ENCODE measurements at regions not wholly inside any gene's neighbourhood (a gene's known extent, or its start where the extent isn't known, plus 50 kb on each side); places are given as distances from the start of the nearest gene placed in this dataset.

DNA sequence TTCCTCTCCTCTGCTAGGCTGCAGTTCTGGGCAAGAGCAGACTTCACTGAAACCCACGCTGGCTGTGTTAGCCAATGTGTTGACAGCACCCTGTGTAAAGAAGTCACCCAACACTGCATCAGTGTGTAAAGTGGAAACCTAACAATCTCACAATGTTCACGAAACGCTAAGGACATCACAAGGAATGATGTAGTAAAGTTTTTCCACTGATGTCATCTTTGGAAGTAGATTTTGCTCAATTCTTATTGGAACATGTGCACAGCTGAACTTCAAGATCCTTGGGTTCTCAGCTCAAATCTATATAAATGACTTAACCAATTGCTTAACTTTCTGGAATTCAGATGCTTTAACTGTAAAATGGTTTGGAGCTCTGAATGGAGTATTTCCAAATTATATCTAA is 1112.5 kb downstream of the TSN start:
- no peak overlapping the region for H3K4me3 ChIP-seq (ENCODE audit: control insufficient read depth, low read depth, low read length)
- no peak for DNase-seq (ENCODE audit: low read depth)
- TF ChIP-seq, protein P1, sequence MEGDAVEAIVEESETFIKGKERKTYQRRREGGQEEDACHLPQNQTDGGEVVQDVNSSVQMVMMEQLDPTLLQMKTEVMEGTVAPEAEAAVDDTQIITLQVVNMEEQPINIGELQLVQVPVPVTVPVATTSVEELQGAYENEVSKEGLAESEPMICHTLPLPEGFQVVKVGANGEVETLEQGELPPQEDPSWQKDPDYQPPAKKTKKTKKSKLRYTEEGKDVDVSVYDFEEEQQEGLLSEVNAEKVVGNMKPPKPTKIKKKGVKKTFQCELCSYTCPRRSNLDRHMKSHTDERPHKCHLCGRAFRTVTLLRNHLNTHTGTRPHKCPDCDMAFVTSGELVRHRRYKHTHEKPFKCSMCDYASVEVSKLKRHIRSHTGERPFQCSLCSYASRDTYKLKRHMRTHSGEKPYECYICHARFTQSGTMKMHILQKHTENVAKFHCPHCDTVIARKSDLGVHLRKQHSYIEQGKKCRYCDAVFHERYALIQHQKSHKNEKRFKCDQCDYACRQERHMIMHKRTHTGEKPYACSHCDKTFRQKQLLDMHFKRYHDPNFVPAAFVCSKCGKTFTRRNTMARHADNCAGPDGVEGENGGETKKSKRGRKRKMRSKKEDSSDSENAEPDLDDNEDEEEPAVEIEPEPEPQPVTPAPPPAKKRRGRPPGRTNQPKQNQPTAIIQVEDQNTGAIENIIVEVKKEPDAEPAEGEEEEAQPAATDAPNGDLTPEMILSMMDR (conservative IDR thresholded peaks at IDR 0.05; ENCODE audit: control insufficient read depth, insufficient read depth, low read depth, low read length): no peak

DNA sequence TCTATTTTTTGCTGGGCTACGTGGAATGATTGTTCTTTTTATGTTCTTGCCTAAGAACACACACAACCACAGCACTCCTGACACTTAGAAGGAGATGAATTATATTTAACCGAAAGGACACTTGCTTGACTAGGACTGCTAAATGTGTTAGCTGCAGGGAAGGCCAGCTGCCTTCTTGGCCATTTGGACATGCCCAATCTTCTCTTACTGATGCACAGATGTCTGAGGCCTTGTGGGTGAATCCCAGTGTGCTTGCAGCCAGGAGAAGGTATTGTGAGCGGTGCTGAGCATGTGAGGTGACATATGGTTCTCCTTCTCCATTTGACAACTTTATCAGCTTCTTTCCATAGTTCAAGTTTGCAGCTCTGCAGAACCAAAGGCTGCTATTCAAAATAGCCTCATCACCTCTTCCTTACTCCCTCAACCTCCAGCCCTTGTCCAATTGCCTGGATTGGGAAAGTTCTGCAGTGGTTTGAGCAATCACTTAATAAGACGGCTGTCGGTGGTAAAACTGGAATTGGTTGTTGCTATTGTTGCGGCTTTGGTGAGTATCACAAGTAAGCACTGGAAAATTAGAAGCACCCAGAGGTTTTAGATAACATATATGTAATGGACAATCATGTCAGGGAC is 1113.3 kb downstream of the TSN start:
- no peak for DNase-seq (ENCODE audit: low read depth)
- no peak overlapping the region for H3K4me3 ChIP-seq (ENCODE audit: control insufficient read depth, low read depth, low read length)
- TF ChIP-seq, protein P1 (conservative IDR thresholded peaks at IDR 0.05; ENCODE audit: control insufficient read depth, insufficient read depth, low read depth, low read length): no peak

DNA sequence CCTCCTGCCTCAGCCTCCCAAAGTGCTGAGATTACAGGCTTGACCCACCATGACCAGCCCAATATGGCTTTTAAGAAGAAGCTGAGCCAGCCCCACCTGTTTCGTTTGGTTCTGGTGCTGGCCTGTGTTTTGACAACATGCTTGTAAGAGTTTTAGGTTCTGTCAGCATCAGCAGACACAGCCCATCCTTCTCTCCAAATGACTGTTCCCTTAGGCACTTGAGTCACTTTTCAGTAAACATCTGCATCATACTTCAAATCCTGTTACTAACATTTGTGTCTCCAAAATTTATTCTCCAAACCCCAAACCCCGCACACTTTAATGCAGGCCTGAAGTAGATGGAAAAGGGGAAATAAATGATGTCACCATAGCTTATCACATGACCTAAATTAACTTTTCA is 1118.5 kb downstream of the TSN start:
- no peak for DNase-seq (ENCODE audit: low read depth)
- H3K4me3 ChIP-seq (ENCODE audit: control insufficient read depth, low read depth, low read length): no peak overlapping the region
- TF ChIP-seq, protein P1 (conservative IDR thresholded peaks at IDR 0.05; ENCODE audit: control insufficient read depth, insufficient read depth, low read depth, low read length): no peak

DNA sequence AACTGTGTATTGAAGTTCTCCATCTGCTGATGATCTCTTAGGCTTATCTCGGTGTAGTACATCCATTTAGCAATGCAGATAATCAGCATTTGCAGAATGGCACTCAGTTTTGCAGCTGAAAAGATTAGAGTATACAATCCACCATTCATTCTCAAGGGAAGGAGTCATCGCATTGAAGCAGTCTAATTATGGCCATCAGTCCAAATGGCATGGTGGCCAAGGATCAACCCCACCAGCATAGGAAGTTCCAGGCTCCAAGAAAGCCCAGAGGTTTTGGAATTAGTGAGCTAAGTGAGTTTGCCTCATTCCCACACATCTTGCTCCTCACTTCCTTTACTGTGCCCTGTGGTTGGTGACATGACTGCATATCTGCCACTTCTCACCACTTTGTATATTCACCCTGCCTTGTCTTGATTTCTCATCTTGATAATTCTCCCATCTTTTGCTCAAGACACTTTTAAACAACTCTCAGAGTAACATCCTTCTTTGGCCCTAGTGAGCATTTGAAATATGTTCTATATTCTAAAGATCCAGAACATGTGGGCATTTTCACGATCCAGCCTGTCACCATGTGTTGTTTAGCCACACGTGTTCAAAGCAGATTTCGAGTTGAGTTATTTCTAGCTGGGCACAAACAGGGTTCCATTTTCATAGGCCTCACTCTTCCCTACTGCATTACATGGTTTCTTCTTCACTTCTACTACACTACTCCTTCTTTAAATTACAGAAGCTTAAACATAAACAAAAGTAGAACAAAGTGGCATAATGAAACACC is 1119.8 kb downstream of the TSN start:
- no peak for DNase-seq (ENCODE audit: low read depth)
- H3K4me3 ChIP-seq (ENCODE audit: control insufficient read depth, low read depth, low read length): no peak overlapping the region
- TF ChIP-seq, protein P1 (conservative IDR thresholded peaks at IDR 0.05; ENCODE audit: control insufficient read depth, insufficient read depth, low read depth, low read length): no peak

DNA sequence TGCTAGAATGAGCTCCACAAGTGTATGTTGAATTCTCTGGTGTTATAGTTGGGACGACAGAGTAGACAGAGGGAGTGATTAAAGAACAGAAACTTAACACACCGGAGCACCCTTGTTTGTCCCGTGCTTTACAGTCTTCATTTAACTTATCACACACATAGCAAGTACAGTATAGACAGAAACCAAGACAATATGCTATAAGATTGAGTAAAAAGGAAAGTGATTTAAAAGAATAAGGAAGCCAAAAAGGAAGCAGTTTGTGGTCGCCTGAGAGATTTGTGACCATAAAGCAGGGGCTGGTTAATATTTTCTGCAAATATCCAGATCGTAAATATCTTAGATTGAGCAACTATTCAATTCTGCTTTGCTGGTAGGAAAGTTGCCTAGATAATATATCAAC is 1128.4 kb downstream of the TSN start:
- no peak overlapping the region for H3K4me3 ChIP-seq (ENCODE audit: control insufficient read depth, low read depth, low read length)
- TF ChIP-seq, protein P1 (conservative IDR thresholded peaks at IDR 0.05; ENCODE audit: control insufficient read depth, insufficient read depth, low read depth, low read length): no peak
- no peak for DNase-seq (ENCODE audit: low read depth)

DNA sequence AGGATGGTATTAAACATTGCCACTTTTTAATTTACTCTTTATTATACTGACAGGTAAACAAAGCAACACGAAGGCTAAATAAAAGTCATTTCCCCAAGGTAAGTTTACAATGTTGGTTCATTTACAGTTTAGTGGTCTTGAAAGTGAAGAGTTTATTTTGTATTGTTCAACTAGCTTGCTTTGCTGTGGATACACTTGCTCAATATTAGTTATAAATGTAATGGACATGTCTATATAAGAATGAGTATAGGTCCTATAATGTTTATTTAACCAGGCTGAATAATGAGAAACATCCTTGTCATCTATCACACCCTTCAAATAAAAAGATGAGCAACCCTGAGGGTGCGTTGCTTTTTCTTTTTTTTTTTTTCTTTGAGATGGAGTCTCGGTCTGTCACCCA is 1129.4 kb downstream of the TSN start:
- H3K4me3 ChIP-seq (ENCODE audit: control insufficient read depth, low read depth, low read length): no peak overlapping the region
- TF ChIP-seq, protein P1 (conservative IDR thresholded peaks at IDR 0.05; ENCODE audit: control insufficient read depth, insufficient read depth, low read depth, low read length): no peak
- DNase-seq (ENCODE audit: low read depth): no peak

Measured in fibroblast of mammary gland (primary cell).